COR-L47 (cell line): ENCODE measurements at regions not wholly inside any gene's neighbourhood (a gene's known extent, or its start where the extent isn't known, plus 50 kb on each side); places are given as distances from the start of the nearest gene placed in this dataset.
"Not testable (repeated sequence)": the region's sequence is repeated elsewhere in the genome, so short reads cannot be mapped to it uniquely, and the experiment has no call there.

ENCODE experiments used
- DNase-seq: peaks from one replicate; lab custom pipeline; 2025; lab: John Stamatoyannopoulos, UW

- peak; percentile 49 for DNase-seq
These were observed 95.0 kb downstream of the SNX5 start for GRCh38 chr20:17873410-17874270.

GRCh38 chr20:17872959-17873358, 95.6 kb downstream of the SNX5 start:
- no peak for DNase-seq

DNA sequence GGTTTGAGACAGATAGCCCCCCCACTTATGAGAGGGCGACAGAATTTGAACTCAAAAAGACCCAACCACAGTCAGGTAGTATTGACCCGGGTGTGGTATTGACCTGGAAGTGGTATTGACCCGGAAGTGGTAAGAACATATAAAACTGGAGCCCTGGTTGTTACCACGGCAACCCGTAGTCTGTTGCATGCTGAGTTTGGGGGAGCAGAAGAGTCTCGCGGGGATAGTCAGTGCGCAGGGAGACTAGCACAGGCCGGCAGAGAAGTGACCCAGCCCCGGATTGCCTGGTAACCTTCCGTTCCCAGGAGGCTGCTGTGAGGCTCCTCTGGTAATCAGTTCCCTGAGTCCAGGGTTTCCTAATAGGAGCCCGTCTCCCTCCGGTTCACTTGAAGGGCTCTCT, 96.2 kb downstream of the SNX5 start:
- DNase-seq: no peak

DNA sequence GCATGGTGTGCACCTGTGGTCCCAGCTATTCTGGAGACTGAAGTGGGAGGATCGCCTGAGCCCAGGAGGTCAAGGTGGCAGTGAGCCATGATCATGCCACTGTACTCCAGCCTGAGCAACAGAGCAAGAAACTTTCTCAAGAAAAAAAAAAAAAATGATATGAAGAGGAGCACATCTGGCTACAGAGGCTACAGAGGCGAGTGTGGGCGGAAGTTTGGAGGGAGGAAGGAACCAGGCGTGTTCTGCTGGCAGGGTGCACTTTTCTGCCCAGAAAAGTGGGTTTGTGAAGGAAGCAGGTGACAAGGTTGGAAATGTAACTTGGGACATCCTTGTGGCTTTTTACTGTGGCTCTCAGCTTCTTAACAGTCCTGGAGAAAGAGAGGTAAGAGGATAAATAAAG, 96.7 kb downstream of the SNX5 start:
- no peak for DNase-seq

- DNase-seq: no peak
These were observed 97.4 kb downstream of the SNX5 start for GRCh38 chr20:17871181-17871580.

DNA sequence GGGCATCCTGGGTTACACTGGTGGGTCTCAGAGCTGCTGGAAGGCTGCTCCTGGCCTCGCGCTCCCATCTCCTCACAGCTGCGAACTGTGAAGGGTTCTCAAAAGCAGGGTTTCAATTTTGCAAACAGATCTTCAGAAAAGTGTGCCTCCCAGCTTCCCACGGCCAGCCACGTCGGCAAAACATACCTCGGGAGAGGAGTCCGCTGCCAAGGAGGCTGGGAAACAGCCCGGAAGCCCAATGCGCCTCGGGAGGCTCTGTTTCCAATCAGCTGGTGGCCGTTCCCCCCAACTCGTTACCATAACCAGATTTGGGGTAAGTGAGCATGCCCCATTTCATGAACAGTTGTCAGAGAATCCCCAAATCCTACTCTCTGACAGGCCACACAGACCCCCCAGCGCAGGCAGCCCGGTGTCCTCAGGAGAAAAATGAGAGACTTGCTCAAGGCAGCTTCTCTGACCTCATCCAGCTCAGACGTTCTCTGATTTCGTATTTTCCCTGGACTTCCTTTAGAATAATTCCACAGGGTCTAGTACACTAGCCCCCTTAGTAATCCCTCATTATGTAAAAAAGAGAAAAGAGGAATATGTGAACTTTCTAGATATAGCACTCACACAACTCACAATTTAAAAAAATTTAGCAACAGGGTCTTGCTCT, 98.4 kb downstream of the SNX5 start:
- no peak for DNase-seq

DNA sequence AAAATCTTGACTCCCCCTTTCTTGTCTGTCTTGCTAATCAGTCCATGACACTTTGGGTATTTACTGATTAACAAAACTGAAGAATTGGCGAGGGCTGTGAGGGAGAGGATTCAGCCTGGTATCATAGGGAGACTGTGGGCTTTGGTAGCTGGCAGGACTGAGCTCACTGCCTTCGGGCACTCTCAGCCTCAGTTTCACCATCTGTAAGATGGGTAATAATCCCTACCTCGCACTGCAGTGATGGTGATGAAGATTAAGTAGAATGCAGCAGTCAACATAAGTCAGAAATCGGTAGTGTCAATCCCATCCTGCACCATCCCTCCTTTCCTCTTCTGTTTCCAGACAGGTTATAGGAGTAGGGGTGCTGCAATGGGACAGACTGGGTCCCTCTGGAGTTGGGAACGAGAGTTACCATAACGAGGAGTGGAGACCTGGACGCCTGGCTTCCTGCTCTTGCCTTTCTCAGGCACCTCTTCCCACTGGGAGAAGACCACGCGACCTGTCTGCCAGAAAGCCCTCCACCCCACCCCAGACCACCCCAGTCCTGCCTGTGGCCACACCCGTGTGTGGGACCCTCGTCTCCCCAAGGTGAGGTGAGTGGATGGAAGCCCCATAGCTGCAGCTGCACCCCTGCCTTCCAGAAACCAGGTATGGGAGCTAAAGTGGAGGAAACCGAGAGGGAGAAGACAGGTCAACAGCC, 99.1 kb downstream of the SNX5 start:
- DNase-seq: no peak

DNA sequence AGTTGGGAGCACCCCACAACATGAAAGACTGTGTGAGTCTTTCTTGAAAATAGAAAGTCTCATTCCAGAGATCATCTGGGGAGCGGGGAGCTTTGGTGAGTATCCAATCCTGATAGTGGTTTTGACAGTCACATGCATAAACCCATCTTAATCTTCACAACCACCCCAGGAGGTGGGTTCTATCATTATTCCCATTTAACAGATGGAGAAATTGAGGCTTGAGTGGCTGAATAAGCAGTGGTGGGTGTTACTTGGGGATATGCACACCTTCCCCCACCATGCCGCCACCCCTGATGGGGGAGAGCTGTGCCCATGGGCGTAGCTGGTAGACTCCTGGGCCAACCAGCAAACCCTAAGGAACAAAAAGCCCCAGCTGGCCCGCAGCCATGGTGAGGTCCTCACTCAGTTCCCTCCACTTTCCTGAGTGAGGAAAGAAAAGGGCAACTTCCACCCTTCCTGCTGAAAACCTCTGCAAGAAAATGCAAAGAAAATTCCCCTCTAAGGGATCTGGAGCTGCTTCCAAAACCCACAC, 99.8 kb downstream of the SNX5 start:
- no peak for DNase-seq

DNA sequence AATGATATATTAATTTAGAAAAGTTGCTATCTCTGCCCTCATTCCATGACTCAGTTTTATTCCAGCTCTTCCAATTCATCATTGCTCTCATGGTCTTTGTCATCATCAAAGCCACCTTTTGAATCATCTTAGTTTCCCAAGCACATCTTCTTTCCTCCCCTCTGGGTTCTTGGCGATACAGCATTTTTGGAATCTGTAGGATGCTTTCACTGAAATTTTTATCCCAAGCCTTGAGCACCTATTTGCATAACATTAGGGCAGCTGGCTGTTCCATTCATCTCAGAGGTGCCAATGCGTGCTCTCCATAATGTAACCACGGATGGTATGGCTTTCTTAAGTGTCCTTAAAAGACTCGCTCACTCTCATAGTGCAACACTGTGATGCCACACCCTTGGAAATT, 100.4 kb downstream of the SNX5 start:
- no peak for DNase-seq

DNA sequence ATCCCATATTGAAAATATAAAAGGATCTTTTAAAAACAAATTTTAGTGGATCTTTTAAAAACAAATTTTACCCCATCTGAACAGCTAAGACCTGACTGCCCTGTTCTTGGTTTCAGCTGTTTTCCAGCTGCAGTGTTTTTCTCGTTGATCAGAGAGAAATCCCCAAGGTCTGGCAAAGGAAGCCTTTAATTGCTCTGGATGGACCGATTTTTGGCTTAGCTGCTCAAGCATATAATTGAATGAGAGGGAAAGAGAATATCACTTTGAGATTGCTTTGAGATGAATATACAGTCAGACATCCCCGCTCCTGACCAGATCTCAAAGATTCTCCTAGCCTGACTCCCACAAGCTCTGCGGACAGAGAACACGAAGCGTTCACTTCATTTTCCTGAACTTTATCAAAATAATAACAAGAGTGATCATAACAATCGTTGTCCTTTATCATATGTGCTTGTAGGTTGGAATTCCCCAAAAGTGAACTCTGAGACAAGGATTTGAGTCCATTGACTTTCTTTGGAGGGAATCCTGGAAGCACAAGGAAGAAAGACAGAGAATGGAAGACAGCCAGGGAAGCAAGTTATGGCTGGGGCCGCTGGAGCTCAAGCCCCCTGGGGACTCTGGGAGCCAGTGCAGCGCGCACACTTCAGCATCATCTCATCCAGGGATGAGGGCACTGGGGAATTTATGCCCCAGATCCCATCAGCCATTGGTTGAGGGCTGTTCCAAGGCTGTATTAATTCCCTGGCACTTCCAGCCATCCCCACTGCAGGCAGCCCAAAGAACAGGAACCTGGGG, 101.3 kb downstream of the SNX5 start:
- DNase-seq: no peak

DNA sequence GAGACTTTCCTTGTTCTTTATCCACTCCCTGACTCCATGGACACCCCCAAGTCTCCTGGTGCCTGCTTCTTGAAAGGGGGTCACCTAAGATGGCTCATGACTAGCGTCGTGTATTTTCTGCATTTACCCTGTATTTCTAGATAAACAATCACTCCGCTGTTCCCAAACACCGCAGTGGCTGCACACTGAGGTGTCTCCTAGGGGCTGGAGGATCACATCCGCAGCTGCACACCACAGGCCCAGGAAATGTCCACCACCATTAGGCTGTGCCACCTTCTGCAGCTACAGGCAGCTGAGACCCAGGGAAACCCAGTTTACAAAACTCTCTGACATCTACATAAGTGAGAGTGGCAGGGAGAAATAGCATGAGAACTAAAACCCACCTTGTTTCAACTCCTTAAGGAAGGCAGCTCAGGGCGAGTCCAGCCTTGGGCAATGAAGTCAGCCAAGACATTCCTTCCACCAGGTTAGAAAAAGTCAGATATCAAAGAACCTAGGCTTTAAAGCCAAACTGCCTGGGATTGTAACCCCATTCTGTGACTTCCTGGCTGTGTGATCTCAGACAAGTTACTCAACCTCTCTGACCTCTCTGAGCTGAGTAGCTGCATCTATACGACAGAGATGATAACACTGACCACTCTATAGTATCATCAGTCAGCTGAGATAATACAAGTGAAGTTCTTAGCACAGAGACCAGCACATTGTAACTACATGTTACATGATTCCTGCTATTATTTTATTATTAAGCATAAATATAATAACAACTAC, 102.2 kb downstream of the SNX5 start:
- DNase-seq: no peak

DNA sequence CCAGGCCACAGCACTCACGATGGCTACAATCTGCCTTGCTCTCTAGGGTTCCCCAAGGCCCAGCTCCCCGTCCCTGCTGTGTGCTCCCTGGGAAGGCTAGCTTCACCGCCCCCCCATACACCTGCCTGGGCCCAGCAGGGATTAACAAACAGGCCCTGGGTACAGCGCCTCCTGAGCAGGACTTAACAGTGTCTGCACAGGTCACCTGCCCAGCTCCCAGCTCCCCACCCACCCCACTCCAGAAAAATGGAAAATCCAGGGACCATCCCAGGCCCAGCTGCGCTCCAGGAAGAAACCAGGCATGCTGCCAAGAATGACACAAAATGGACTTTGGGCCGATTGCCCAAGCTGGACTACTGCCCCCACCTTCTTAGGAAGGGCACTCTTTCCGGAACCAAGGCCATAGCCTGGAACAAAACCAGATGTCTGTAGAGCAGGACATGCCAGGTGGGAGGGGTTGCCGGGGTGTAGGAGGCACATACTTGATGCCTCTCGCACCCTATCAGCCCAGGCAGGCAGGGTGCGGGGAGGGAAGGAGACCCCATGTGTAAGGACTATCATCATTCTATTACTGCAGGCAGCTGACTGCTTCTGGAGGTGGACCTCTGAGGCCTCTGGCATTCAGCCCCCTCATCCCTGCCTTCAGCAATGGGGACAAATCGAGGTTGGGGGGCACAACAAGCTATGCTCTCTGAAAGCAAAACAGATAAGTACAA, 104.9 kb downstream of the SNX5 start:
- DNase-seq: peak; percentile 70

- no peak for DNase-seq
These were observed 105.4 kb downstream of the SNX5 start for GRCh38 chr20:17863209-17863576.

DNA sequence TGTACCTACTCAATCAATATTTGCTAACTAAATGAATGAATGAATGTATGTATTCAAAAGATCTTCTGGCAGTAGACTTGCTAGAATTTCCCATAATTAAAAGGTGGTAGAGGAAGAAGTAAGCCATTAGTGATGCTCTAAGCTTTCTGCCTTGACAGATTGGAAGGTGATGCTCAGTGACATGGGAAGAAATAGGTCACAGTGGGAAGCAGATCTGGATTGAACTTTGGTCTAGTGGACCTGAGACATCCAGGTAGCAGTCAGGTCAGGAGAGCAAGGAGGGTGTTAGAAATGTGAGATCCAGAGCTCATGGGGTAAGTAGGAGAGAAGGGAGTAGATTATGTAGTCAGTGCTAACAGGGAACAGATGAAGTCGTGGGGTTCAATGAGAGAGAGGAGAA, 106.4 kb downstream of the SNX5 start:
- DNase-seq: no peak

- not testable (repeated sequence) for DNase-seq
These were observed 107.0 kb downstream of the SNX5 start for GRCh38 chr20:17861620-17862019.

DNA sequence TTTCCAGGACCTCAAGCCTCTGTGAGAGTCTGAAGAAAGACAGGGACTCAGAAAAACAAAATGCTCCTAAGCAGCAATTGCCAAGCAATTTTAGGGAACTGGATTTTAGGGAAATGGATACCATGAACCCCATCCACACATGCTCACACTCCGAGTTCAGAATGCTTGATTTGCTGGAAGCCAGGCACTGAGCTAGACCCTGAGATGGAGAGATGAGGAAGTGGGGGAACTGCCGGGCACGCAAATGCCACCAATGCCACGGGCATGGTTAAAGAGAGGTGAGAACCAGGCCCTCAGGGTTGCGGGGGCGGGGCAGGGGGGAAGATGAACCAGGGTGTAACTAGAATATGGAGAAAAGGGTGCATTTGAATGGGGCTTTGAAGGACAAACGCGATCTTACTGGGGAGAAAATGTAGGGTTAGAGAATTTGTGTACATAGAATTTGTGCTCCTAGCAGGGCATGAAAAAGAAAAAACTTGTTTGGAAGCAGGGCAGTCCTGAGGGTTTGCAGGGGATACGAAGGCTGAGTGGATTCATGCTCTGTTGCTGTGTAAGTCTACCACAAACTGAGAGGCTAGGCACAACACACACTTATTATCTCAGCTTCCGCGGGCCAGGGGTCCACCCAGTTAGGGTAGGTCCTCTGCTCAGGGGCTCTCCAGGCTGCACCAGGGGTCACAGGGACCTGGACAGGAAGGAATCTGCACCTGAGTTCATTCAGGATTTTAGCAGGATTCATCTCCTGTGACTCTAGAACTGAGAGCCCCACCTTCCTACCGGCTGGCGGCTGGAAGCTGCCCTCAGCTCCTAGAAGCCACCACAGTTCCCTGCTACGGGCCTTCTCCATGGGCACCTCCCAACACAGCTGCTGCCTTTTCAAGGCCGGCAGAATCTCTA, 108.0 kb downstream of the SNX5 start:
- DNase-seq: no peak

- DNase-seq: no peak
These were observed 108.9 kb downstream of the SNX5 start for GRCh38 chr20:17859616-17860232.

DNA sequence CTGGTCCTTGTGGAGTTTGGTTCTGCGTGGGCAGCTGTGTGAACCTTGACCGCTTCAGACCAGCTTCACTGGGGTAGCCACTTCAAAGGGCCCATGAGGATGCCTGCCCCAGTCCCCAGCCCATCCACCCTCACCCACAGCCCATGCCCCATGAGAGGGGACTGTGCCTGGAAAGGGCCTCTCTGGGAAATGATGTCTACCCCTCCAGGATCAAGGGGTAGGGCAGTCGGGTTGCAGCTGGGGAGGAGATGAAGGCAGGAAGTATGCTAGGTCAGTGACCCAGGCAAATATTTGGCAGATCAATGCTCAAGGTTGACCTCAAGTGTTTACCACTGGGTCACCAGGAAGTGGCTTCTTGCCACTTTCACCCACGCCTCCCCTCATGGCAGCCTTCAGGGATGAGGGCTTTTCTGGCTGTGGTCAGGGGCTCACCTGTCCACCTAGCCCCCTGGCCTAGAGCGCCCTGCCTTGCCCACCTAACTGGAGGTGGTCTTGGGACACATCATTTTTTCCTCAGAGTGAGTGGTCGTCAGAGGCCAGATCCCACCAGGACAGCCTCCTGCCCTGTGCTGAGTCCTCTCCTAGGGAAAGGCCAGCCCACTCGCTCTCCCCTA, 109.5 kb downstream of the SNX5 start:
- no peak for DNase-seq
